PC-3 (cell line): ENCODE measurements at regions not wholly inside any gene's neighbourhood (a gene's known extent, or its start where the extent isn't known, plus 50 kb on each side); places are given as distances from the start of the nearest gene placed in this dataset.

Source experiments
- CTCF ChIP-seq: fragments of 300-600 bp; sonication (generic); conservative IDR thresholded peaks from 2 replicates; pipeline ENCODE4 v1.5.1; 2017; ENCODE audit warnings: antibody characterized with exemption, low read depth, mild to moderate bottlenecking, low read length
- EZH2 ChIP-seq: fragments of 300-600 bp; sonication (generic); IDR thresholded peaks from one replicate; pipeline ENCODE4 v1.6.1; 2017; ENCODE audit warnings: antibody characterized with exemption, mild to moderate bottlenecking, low read length; ENCODE audit not compliant: unreplicated experiment
- EZH2phosphoT487 ChIP-seq: fragments of 300-600 bp; sonication (generic); IDR thresholded peaks from 2 replicates; pipeline ENCODE4 v1.6.1; 2018; ENCODE audit warnings: mild to moderate bottlenecking, antibody characterized with exemption, low read length, borderline replicate concordance

GRCh38 chr1:94723463-94723862 is 96.7 kb upstream of the SLC44A3 start:
- no peak for TF ChIP-seq CTCF
- TF ChIP-seq EZH2phosphoT487: no peak
- TF ChIP-seq EZH2: no peak
